GM18507 (cell line): ENCODE measurements at regions not wholly inside any gene's neighbourhood (a gene's known extent, or its start where the extent isn't known, plus 50 kb on each side); places are given as distances from the start of the nearest gene placed in this dataset.

Source experiments
- DNase-seq: peaks from one replicate; pipeline ENCODE4 v3.0.0; 2011; ENCODE audit warnings: low read depth; ENCODE audit not compliant: insufficient read length; ENCODE audit errors: extremely low spot score
- FAIRE-seq: peaks from 2 replicates; lab custom pipeline; 2011; peaks lifted over from hg19 to GRCh38; lab: Jason Lieb, UNC

DNA sequence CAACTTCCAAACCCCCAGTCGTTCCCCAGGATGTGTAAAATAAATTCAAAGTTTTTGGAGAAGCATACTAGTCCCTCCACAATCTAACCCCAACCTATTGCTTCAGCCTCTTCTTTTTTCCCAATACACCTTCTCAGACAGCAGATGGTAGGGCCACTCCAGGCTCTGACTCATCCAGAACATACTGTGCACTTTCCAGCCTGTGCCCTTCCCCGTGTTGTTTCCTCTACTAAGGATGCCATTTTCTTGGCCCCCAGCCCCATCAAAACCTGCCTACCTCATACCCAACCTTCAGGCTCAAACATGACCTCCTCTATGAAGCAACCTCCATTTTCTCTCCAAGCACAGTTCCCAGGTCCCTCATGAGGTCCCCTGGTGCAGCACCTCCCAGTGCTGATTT, 669.3 kb downstream of the BCL11A start:
- DNase-seq (no peak), FAIRE-seq (no peak)

GRCh38 chr2:59882822-59883221, 670.6 kb downstream of the BCL11A start:
- no peak for DNase-seq
- no peak for FAIRE-seq

DNA sequence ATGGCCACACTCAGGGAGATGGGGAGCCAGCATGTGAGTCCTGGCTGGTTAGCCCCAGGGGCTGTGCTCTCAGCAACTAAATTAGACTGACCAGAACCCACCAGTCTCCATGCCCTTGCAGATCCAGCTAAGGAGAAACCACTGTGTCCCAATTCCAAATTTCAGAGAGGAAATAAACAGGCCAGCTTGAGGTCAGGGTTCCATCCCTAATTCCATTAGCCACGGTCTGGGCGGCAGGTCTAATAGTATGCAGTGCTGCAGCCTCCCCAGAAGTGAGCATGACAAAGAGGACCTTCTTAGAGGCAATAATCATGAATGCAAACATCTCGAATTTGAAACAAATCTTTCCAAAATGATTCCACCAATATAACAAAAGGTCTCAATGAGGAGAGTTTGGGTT, 671.2 kb downstream of the BCL11A start:
- DNase-seq (no peak), FAIRE-seq (no peak)

DNA sequence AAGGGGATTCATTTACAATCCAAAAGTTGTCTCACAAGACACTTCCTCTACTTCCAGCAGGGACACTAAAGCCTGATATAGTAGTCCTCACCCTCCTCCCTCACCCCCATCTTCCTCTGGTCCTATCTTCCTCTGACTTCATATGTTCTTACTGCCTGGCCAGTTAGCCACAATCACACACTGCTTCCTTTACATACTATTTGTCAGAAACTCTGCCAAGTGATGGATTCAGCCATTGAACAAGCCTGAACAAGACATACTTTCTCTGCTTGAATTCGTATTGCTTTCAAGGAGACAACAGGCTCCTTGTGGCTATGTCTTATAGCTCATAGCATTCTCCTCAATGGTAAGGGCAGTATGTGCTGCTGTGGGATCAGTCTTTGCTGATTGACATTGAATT, 672.2 kb downstream of the BCL11A start:
- DNase-seq (no peak), FAIRE-seq (no peak)

DNA sequence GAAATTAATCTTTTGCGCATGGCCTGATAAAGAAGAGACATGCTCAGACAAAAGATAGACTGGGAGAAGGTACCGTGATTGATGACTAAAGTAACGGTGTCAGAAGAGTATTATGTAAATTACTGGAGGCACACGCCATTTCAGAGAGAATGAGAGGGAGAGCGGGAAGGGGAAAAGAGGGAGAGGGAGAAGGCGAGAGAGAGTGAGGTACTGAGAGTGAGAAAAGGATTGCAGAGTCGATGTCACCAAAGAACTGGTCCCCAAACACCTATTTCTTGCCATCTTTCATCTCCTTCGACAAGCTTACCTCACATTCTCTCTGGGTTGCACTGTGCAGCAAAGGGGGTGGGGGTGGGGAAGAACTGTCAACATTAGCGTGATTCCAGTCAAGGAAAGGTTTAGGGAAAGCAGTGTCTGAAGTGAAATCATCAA, 673.7 kb downstream of the BCL11A start:
- FAIRE-seq: no peak
- no peak for DNase-seq

- no peak for DNase-seq
- FAIRE-seq: no peak
Measured at GRCh38 chr2:59875836-59876235, 677.6 kb downstream of the BCL11A start.

DNA sequence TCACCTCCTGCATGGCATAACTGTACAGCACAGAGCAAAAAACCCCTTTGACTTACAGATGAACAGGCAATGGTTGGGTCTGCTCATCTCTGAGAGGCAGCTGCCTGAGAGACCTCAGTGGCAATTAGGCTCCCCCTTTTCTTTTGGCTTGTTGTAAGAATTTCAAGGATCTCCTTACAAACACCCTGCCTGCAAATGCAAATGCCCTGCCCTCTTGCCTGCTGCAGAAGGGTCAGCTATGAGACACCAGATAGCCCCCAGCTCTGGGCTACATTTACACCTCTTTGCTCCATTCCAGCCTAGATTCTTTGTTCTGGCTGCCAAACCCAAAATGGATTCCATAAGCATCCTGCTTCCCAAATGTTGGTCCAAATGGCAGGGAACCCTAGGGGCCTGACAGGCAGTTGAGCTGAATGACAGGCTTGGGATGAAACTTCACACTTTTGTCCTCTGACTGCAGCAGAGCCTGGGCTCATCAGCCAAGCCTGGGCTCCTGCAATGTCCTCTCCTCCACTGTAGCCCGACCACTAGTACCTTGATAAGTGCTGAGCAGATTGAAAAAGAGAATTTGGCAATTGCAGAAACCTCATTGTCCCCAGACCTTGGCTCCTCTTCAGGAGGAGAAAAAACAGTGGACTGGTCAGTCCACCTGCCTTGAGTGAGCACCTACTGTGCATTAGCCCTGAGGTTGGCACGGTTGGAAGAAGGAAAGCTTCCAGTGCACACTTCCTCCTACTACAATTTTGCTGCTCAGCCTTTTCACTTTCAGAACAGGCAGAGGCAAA, 678.3 kb downstream of the BCL11A start:
- FAIRE-seq (no peak), DNase-seq (no peak)

DNA sequence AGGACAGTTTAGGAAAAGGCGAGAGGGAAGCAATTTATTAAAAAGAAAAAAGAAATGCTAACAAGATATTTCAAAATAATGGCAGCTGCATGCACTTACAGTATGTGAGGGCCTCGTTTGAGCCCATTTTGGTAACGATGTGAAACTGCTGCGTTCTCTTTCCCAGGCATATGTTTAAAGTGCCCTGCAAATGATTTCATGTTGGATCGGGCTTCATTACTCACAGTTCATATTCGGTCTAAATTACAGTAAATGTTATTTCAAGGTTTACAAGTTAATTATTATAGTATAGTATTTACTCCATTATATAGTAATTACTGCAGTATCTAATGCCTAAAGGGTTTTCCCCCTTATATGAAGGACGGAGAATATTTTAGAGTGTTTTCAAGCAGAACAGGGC, 679.1 kb downstream of the BCL11A start:
- FAIRE-seq (no peak), DNase-seq (no peak)

GRCh38 chr2:59871830-59872229, 681.6 kb downstream of the BCL11A start:
- no peak for DNase-seq
- FAIRE-seq: no peak

GRCh38 chr2:59868981-59869380, 684.5 kb downstream of the BCL11A start:
- FAIRE-seq: no peak
- no peak for DNase-seq

- no peak for DNase-seq
- no peak for FAIRE-seq
Measured at GRCh38 chr2:59866436-59866835, 687.0 kb downstream of the BCL11A start.

DNA sequence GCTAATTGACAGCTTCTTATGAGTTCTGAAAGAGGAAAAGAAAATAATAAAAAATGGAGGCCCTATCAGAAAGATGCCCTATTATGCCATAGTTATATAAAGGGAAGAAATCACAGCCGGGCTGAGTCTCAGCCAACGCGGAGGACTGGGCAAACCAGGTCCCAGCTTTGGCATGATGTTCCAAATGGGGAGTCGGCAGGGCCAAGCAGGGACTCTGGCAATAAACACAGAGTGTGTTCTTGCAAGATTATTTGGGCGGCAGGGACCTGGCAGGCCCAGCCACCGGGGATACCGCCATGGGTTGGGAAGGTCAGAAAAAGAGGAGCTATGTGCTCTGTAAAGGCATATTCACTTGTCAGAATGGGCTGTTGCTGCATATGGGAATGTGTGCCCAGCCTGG, 694.9 kb downstream of the BCL11A start:
- no peak for FAIRE-seq
- no peak for DNase-seq

DNA sequence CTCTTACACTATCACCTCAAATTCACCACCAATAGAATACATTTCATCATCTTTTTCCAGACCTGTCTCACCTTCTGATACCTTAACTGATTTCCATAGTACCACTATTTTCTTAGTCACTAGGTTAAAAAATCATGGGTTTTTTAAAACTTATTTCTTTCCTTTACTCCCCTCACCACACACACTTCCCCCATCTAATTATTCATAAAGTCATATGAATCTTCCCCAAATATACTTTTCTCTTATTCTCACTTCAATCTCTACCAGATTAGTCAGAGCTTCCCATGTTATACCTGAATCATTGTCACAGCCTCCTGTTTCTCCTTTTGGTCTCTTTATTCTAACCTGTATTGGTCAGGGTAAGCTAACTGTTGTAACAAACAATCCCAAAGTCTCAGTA, 696.3 kb downstream of the BCL11A start:
- no peak for DNase-seq

GRCh38 chr2:59856391-59856790, 697.1 kb downstream of the BCL11A start:
- FAIRE-seq (no peak), DNase-seq (no peak)

More for the DNA sequence above, 696.3 kb downstream of the BCL11A start:
- no peak for FAIRE-seq

- FAIRE-seq (no peak), DNase-seq (no peak)
Measured at GRCh38 chr2:59853032-59853431, 700.4 kb downstream of the BCL11A start.

DNA sequence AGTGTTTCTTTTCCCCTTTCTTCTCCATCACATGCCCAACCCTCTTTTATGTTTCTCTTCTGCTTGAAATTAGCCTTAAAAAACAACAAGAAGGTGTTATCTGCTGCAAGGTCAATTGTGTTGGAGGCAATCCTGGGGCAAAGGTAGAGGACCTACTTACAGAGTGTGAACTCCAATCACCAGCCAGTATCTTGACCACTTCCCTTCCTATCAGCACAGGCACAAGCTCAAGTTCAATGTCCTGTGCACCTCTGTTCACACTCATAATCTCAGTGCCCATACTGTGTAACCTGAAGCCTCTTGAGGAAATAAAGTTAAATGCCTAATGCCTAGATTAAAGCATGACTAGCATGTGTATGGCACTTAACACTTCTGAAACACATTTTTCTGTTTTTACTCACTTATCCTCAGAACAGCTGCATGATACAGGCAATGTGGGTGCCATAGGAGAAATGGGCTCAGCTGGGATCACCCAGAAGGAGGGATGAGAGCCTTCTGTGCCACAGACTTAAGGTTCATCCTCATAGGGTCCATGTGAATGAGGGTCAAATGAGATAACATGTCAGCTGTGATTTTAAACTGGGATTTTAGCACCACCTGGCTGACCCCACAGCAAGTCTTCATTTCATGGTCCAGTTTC, 701.5 kb downstream of the BCL11A start:
- DNase-seq (no peak), FAIRE-seq (no peak)

DNA sequence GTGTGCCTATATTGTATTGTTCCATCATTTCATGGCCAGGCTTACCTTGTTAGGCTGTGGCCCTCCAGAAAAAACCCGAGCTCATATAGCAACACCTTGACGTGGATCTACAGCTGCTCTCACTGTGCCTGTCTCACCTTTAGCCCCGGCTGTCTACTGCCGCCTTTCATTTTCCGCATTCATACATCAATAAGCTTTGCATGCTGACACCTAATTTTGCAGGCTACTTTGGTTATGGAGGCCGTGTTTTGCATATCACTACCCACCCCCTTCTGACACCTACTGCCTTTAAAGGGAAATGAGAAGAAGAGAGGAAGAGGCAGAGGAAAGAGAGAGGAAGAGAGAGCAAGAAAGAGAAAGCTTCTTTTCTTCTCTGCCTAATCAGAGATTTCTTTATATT, 702.9 kb downstream of the BCL11A start:
- FAIRE-seq: no peak
- DNase-seq: no peak

- DNase-seq: no peak
- no peak for FAIRE-seq
Measured at GRCh38 chr2:59833941-59834340, 719.5 kb downstream of the BCL11A start.

DNA sequence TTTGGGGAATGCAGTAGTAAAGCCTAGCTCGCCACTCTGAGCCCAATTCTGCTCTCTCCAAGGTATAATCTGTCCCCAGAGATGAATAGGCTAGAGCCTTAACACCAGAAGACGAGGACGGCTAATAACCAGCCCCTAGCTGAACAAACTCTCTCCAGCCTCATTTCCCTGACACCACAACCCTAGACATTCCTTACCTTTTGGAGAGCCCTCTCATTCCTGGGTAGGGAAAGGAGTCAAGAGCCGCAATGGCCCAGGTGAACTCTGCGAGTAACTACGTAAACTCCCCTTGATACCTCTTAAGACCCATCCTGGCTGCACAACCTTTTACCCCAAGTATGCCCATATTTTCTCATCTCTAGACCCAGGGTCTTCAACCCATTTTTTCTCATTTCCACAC, 722.9 kb downstream of the BCL11A start:
- no peak for DNase-seq
- FAIRE-seq: no peak

GRCh38 chr2:59827677-59828076, 725.8 kb downstream of the BCL11A start:
- FAIRE-seq: no peak
- no peak for DNase-seq

DNA sequence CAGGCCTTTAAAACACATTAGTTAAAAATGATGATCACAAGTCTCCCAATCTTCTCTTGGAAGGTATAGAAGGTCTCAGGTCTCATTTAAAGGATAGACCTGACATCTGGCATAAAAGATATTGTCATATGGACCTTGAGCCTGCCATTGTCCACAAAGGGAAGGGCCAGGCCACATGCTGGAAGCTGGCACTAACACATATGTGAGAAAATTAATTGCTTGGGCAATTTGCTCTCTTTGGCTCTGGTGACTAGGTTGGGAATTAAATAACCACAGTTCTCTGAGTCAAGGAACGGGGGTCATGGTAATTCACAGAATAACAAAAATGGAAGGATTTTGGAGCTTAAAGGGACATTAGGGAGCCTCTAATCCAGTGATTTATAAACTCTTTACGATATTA, 727.3 kb downstream of the BCL11A start:
- DNase-seq (no peak), FAIRE-seq (no peak)
